Activated CD4-positive, alpha-beta T cell treated with anti-CD3 and anti-CD28 coated beads, Interleukin-2, amount 50 U/mL, for 4 hours (primary cell): ENCODE measurements at regions not wholly inside any gene's neighbourhood (a gene's known extent, or its start where the extent isn't known, plus 50 kb on each side); places are given as distances from the start of the nearest gene placed in this dataset.

Source experiments
- DNase-seq, 2 experiments: peaks; one replicate each; pipeline ENCODE4 v3.0.0-alpha.2; 2020

DNA sequence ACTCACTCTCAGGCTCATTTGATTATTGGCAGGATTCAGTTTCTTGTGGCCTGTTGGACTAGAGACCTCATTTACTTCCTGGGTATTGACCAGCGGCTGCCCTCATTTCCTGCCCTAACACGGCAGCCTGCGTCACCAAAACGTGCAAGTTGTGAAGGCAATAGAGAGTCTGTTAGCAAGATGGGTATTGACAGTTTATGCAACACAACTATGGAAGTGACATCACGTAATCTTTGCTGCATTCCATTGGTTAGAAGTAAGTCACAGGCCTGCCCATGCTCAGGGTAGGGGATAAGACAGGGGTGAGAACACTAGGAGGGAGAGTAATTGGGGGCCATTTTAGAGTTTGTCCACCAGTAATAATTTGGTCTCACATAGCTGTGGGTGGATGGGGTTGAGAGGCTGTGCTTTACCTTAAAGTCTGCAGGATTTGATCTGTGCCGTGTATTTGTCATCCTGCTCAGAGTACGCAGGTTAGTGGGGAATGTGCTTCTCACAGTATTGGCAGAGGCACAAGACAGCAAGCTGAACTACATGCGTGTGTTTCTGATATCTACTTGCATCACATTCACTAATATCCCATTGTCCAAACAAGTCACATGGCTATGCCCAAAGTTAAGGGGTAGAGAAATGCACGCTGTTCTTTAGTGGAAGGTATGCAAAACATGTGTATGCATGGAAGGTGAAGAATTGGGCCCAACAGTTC, 83.3 kb downstream of the EDEM1 start:
- DNase-seq: no peak

DNA sequence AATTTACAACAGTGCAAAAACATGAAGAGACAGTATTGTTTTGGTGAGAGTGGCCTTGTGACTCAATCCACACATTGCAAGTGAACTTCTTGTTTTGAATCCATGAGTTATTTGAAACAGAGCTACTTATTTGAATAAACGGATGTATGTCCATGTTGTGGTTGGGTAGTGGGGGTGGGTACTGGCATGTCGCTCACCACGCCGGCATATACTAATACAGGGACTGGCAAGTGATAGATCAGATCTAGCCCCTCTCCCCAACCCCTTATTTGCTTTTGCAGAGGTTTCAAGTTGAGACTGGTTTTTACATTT, 83.8 kb downstream of the EDEM1 start:
- DNase-seq: no peak

GRCh38 chr3:5272387-5272786, 84.9 kb downstream of the EDEM1 start:
- no peak for DNase-seq

DNA sequence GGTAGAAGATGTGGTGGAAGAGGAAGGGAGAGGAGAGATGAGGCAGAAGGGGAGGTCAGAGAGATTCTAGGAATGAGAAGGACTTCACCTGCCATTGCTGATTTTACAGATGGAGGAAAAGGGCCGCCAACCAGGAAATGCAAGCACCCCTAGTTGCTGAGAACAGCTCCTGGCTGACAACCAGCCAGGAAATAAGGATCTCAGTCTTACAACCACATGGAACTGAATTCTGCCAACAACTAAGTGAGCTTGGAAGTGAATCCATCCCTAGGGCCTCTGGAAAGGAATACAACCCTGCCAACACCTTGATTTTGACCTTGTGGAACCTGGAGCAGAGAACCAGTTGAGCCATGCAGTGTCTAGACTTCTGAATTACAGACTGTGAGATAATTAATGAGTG, 86.6 kb downstream of the EDEM1 start:
- DNase-seq: no peak

- no peak for DNase-seq
These were observed 88.0 kb downstream of the EDEM1 start for GRCh38 chr3:5275529-5275928.

DNA sequence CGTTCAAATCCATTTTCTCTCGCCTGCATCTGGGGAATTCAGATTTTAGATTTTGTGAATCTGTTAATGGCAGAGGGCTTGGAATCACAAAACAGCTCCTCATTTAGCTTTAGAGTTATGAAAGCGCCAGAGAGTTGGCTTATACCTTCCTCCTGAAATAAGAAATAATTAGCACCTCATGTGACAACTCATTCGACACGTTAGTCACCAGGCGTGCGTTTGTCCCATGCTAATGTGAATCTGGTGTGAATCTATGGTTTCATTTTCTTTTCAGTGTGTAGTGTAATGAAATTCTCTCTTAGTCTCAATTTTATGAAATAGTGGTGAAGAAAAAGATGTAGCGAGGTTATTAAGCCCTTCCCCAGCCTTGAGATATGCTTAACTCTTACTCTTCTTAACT, 89.4 kb downstream of the EDEM1 start:
- DNase-seq: no peak

GRCh38 chr3:5277612-5278236, 90.2 kb downstream of the EDEM1 start:
- DNase-seq: no peak

DNA sequence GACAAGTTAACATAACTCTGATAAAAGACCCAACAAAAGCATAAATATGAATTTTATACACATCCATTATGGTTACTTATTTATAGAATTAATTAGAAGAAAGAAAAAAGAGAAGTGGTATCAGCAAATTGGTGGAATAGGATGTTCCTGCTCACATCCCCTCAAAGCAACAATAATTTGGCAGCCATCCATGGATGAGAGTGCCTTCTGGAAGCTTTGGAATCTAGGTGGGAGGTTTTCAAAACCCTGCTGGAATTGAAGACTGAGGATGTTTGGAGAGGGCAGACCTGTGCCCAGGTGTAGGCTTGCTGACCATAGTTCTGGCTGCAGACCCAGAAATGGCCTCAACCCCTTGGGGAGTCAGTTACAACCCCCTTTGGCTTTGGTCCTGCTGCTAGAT, 91.2 kb downstream of the EDEM1 start:
- no peak for DNase-seq

GRCh38 chr3:5282703-5283102, 95.2 kb downstream of the EDEM1 start:
- DNase-seq: no peak

- no peak for DNase-seq
These were observed 97.9 kb downstream of the EDEM1 start for GRCh38 chr3:5285439-5285838.

- DNase-seq: no peak
These were observed 103.4 kb downstream of the EDEM1 start for GRCh38 chr3:5290915-5291314.

- no peak for DNase-seq
These were observed 105.0 kb downstream of the EDEM1 start for GRCh38 chr3:5292512-5292911.

DNA sequence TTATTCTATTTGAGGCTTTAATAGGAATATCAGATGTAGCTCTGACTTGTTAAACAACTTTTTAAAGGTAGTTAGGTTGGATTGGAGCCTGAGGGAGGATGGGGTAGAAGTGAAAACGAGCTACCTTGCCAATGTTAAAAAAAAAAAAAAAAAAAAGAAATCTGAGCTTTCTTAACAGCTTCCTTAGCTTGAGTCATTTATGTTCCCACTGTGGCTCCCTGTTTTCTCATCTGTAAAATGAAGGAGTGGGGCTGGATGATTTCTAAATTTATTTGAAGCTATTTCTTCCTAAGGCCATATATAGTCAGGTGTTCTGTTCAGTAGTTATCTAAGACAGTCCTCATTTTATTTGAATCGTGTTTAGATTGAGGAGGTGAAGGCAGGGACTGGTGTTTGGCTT, 105.7 kb downstream of the EDEM1 start:
- DNase-seq: no peak

DNA sequence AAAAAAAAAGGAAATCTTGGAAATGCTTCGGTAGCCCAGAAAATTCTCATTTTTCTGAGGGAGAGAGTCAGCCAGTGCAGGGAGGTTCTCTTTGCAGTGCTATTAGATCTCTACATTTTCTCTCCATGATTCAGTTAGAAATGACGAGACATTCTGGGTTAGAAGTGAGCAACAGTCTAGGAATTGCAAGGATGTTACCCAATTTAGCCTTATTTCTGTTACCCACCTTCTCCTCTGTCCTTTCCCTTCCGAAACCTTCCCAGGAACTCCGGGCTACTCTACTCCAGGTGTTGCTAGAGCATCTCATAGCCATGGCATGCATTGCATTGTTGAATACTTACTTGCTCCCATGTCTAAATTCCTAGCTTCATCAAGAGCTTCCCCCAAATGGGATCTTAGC, 106.8 kb downstream of the EDEM1 start:
- DNase-seq: no peak

GRCh38 chr3:5295191-5295690, 107.7 kb downstream of the EDEM1 start:
- DNase-seq: no peak

DNA sequence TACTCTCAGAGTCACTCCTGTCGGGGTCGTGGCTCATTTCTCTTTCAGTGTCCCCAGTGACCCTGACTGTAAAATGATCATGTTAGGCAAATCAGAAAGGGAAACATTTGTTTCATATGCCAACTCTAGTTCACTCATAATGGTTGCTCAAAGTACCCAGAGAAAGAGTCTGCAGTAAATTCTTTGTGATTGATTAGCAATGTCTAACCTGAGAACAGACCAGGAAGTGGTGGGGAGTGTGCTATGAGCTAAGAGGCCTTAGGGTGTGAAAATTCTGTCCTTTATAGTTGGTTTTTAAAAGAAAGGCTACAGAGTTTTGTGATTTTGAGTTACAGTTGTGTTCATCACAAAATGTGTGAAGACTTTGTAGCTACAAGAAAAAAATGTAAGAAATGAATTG, 108.9 kb downstream of the EDEM1 start:
- DNase-seq: no peak

GRCh38 chr3:5297895-5298294, 110.4 kb downstream of the EDEM1 start:
- DNase-seq: no peak

- no peak for DNase-seq
These were observed 110.9 kb downstream of the EDEM1 start for GRCh38 chr3:5298453-5298852.

GRCh38 chr3:5299161-5299560, 111.7 kb downstream of the EDEM1 start:
- no peak for DNase-seq

GRCh38 chr3:5300638-5301037, 113.1 kb downstream of the EDEM1 start:
- DNase-seq: no peak

- no peak for DNase-seq
These were observed 114.3 kb downstream of the EDEM1 start for GRCh38 chr3:5301651-5302297.

DNA sequence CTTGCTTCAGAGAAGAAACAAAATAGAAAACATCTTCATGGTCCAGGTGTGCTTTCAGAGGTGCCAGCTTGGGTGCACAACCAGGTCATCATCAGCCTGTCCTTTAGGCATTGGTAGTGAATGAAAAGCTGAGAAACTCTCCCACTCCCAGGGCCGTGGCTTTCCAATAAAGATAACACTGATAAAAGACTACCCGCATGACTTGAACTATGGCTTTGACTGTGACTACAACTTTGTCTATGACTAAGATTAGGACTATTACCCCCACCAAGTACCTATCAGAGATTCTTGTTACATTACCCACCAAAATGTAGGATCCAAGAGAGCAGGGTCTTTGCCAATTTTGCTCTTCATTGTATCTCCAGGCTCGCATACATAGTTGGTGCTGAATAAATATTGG, 115.2 kb downstream of the EDEM1 start:
- no peak for DNase-seq

GRCh38 chr3:5304188-5304587, 116.7 kb downstream of the EDEM1 start:
- DNase-seq: no peak
